ENCODE measurements at regions not wholly inside any gene's neighbourhood (a gene's known extent, or its start where the extent isn't known, plus 50 kb on each side); places are given as distances from the start of the nearest gene placed in this dataset.

- Histone ChIP-seq H3K9ac (ENCODE audit: control insufficient read depth, extremely low read depth, insufficient read depth, low read length) (no peak overlapping the region), H3K36me3 (ENCODE audit: control insufficient read depth in 2 of 2, extremely low read depth in 1 of 2, insufficient read depth in 2 of 2, low read length in 2 of 2) (no peaks in the 10 kb centered on the region), H3K9me3 (ENCODE audit: control insufficient read depth, low read depth, low read length) (peaks cover 2% of the 10 kb centered on the region), H4K20me1 (ENCODE audit: control insufficient read depth, extremely low read depth, insufficient read depth, low read length) (no peaks in the 10 kb centered on the region), H3K9me1 (ENCODE audit: control insufficient read depth, extremely low read depth, insufficient read depth, low read length) (no peaks in the 10 kb centered on the region), H3K27me3 (ENCODE audit: control insufficient read depth, extremely low read depth, insufficient read depth, low read length) (no peaks in the 10 kb centered on the region), H3K79me2 (ENCODE audit: control insufficient read depth, insufficient read depth, low read length) (no peaks in the 10 kb centered on the region), H3K4me1 (ENCODE audit: control insufficient read depth, extremely low read depth, insufficient read depth, low read length) (no peaks in the 10 kb centered on the region), H3K27ac (ENCODE audit: control insufficient read depth, insufficient read depth, low read length) (no peak overlapping the region), H3K4me3 (ENCODE audit: control insufficient read depth in 2 of 3, extremely low read depth in 1 of 3, insufficient read depth in 2 of 3, low read depth in 1 of 3, low read length in 3 of 3) (no peak overlapping the region), H3K4me2 (ENCODE audit: control insufficient read depth, extremely low read depth, insufficient read depth, low read depth, low read length) (no peak overlapping the region), H2AFZ (ENCODE audit: control insufficient read depth, low read length) (no peak overlapping the region)
- dilution Hi-C loops (cut with MboI; ENCODE audit: extremely low pct_ligation_motif_present, low sequenced_read_pairs), result no loop called here
- no peak for FAIRE-seq
- DNase-seq (ENCODE audit: low read depth, low spot score), result no peak
- TF ChIP-seq CTCF (optimal IDR thresholded peaks at IDR 0.05 in 1 of 3, IDR thresholded peaks at IDR 0.05 in 1 of 3, conservative IDR thresholded peaks at IDR 0.05 in 1 of 3; ENCODE audit: extremely low read depth in 1 of 3, insufficient read depth in 2 of 3, low read length in 3 of 3), result no peak
- TF ChIP-seq EZH2 (IDR thresholded peaks at IDR 0.05; ENCODE audit: low read length), result no peak
Observed at GRCh38 chr18:61681065-61681464, 211.7 kb downstream of the RNF152 start.

GRCh38 chr18:61679836-61680235, 213.0 kb downstream of the RNF152 start:
- Histone ChIP-seq H3K79me2 (ENCODE audit: control insufficient read depth, insufficient read depth, low read length) (no peaks in the 10 kb centered on the region), H3K27me3 (ENCODE audit: control insufficient read depth, extremely low read depth, insufficient read depth, low read length) (no peaks in the 10 kb centered on the region), H3K27ac (ENCODE audit: control insufficient read depth, insufficient read depth, low read length) (no peak overlapping the region), H3K36me3 (ENCODE audit: control insufficient read depth in 2 of 2, extremely low read depth in 1 of 2, insufficient read depth in 2 of 2, low read length in 2 of 2) (no peaks in the 10 kb centered on the region), H3K4me2 (ENCODE audit: control insufficient read depth, extremely low read depth, insufficient read depth, low read depth, low read length) (no peak overlapping the region), H4K20me1 (ENCODE audit: control insufficient read depth, extremely low read depth, insufficient read depth, low read length) (no peaks in the 10 kb centered on the region), H3K9me1 (ENCODE audit: control insufficient read depth, extremely low read depth, insufficient read depth, low read length) (no peaks in the 10 kb centered on the region), H2AFZ (ENCODE audit: control insufficient read depth, low read length) (no peak overlapping the region), H3K4me1 (ENCODE audit: control insufficient read depth, extremely low read depth, insufficient read depth, low read length) (no peaks in the 10 kb centered on the region), H3K9me3 (ENCODE audit: control insufficient read depth, low read depth, low read length) (peaks cover 2% of the 10 kb centered on the region), H3K9ac (ENCODE audit: control insufficient read depth, extremely low read depth, insufficient read depth, low read length) (no peak overlapping the region), H3K4me3 (ENCODE audit: control insufficient read depth in 2 of 3, extremely low read depth in 1 of 3, insufficient read depth in 2 of 3, low read depth in 1 of 3, low read length in 3 of 3) (no peak overlapping the region)
- FAIRE-seq (no peak), DNase-seq (ENCODE audit: low read depth, low spot score) (no peak)
- dilution Hi-C loops (cut with MboI; ENCODE audit: extremely low pct_ligation_motif_present, low sequenced_read_pairs), result no loop called here
- TF ChIP-seq CTCF (optimal IDR thresholded peaks at IDR 0.05 in 1 of 3, IDR thresholded peaks at IDR 0.05 in 1 of 3, conservative IDR thresholded peaks at IDR 0.05 in 1 of 3; ENCODE audit: extremely low read depth in 1 of 3, insufficient read depth in 2 of 3, low read length in 3 of 3) (no peak), EZH2 (IDR thresholded peaks at IDR 0.05; ENCODE audit: low read length) (no peak)

Data from keratinocyte (primary cell).